ENCODE measurements at regions not wholly inside any gene's neighbourhood (a gene's known extent, or its start where the extent isn't known, plus 50 kb on each side); places are given as distances from the start of the nearest gene placed in this dataset.

DNA sequence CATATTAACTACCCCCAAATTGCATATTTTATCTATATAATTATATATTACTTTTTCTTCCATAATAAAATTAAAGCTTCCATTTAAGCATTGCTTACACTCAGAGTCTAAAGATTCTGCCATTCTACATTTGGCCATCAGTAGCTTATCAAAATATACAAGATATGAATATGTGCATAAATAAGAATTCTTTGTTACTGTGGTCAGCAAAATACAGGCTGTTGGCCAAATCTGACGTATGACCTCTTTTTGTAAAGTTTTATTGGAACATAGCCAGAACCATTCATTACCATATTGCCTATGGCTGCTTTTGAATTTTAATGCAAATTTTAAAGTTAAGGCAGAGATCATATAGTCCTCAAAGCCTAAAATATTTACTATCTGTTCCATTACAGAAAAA is 643.9 kb upstream of the VRK2 start:
- Histone ChIP-seq H3K9me3 (no peaks in the 10 kb centered on the region), H3K27me3 (replicated peaks; ENCODE audit: control insufficient read depth, insufficient read depth, low read length) (no peaks in the 10 kb centered on the region), H3K4me3 (ENCODE audit: low read depth, low read length) (no peak overlapping the region), H3K36me3 (ENCODE audit: control insufficient read depth, insufficient read depth, low read length) (no peaks in the 10 kb centered on the region), H3K4me1 (no peaks in the 10 kb centered on the region)
- Mint-ChIP-seq H3K27ac (ENCODE audit: unreplicated experiment) (no peak overlapping the region), H3K4me1 (ENCODE audit: low read depth, unreplicated experiment) (no peaks in the 10 kb centered on the region), H3K4me3 (ENCODE audit: unreplicated experiment) (no peak overlapping the region), H3K36me3 (ENCODE audit: insufficient read depth, unreplicated experiment) (no peaks in the 10 kb centered on the region), H3K27me3 (ENCODE audit: insufficient read depth, unreplicated experiment) (no peaks in the 10 kb centered on the region), H3K9me3 (ENCODE audit: unreplicated experiment) (no peaks in the 10 kb centered on the region)
- TF ChIP-seq, protein P1, sequence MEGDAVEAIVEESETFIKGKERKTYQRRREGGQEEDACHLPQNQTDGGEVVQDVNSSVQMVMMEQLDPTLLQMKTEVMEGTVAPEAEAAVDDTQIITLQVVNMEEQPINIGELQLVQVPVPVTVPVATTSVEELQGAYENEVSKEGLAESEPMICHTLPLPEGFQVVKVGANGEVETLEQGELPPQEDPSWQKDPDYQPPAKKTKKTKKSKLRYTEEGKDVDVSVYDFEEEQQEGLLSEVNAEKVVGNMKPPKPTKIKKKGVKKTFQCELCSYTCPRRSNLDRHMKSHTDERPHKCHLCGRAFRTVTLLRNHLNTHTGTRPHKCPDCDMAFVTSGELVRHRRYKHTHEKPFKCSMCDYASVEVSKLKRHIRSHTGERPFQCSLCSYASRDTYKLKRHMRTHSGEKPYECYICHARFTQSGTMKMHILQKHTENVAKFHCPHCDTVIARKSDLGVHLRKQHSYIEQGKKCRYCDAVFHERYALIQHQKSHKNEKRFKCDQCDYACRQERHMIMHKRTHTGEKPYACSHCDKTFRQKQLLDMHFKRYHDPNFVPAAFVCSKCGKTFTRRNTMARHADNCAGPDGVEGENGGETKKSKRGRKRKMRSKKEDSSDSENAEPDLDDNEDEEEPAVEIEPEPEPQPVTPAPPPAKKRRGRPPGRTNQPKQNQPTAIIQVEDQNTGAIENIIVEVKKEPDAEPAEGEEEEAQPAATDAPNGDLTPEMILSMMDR (IDR thresholded peaks at IDR 0.05; ENCODE audit: insufficient read depth in 1 of 2, low read depth in 1 of 2, low read length in 1 of 2, severe bottlenecking in 1 of 2, unreplicated experiment in 1 of 2) = no peak
- DNase-seq = no peak
- CTCF ChIA-PET = no interaction called here
- no TSS peak for BruUV-seq (replicated peaks)
- POLR2A ChIA-PET = no interaction called here
- intact Hi-C loops (cut with micrococcal nuclease; ENCODE audit: unreplicated experiment) = no loop called here

DNA sequence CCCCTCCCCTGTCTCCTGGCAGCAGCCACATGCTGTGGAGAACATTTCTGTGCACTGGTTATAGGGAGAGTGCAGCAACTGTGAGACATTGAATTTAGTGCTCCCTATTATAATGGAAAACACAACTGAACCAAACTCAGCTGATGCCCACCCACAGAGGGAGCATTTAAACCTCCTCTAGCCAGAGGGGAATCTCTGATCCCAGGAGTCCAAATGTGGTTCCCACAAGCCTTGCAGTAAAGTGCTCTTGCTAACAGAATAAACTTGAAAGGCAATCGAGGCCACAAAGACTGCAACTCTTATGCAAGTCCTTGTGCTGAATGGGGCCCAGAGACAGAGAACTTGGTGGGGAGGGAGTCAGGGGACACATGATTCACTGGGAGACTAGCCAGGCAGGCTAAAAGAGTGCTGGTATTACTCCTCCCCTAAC is 638.8 kb upstream of the VRK2 start:
- no peak overlapping the region for H3K4me3 ChIP-seq (ENCODE audit: low read depth, low read length)
- BruUV-seq (replicated peaks) = no TSS peak
- TF ChIP-seq, protein P1 (IDR thresholded peaks at IDR 0.05; ENCODE audit: insufficient read depth in 1 of 2, low read depth in 1 of 2, low read length in 1 of 2, severe bottlenecking in 1 of 2, unreplicated experiment in 1 of 2) = no peak
- Mint-ChIP-seq H3K36me3 (ENCODE audit: insufficient read depth, unreplicated experiment) (no peaks in the 10 kb centered on the region), H3K4me1 (ENCODE audit: low read depth, unreplicated experiment) (no peaks in the 10 kb centered on the region), H3K9me3 (ENCODE audit: unreplicated experiment) (peaks cover 18% of the 10 kb centered on the region), H3K27me3 (ENCODE audit: insufficient read depth, unreplicated experiment) (no peaks in the 10 kb centered on the region), H3K4me3 (ENCODE audit: unreplicated experiment) (no peak overlapping the region), H3K27ac (ENCODE audit: unreplicated experiment) (no peak overlapping the region)
- H3K9me3 ChIP-seq = peaks cover 3% of the 10 kb centered on the region; the same call in 1 of the 2 replicates
- no peak for DNase-seq
- POLR2A ChIA-PET = no interaction called here
- H3K36me3 ChIP-seq (ENCODE audit: control insufficient read depth, insufficient read depth, low read length) = no peaks in the 10 kb centered on the region
- H3K4me1 ChIP-seq = no peaks in the 10 kb centered on the region
- intact Hi-C loops (cut with micrococcal nuclease; ENCODE audit: unreplicated experiment) = no loop called here
- no peaks in the 10 kb centered on the region for H3K27me3 ChIP-seq (replicated peaks; ENCODE audit: control insufficient read depth, insufficient read depth, low read length)
- CTCF ChIA-PET = no interaction called here

DNA sequence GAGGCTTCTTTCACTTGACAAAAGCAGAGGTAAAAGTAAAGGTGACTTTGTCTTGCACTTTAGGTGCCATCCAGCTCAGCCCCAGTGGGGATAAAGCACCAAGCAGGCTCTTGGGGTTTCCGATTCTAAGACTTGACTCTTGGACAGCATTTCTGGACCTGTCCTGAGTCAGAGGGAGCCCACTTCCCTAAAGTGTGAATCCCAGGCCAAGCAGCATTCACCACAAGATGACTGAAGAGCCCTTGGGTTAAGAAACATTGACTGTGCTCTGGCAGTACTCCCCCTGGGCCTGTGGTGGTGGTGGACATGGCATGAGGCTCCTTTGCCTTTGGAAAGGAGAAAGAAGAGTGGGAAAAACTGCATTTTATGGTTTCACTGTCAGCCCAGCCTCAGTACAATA is 638.0 kb upstream of the VRK2 start:
- Histone ChIP-seq H3K36me3 (ENCODE audit: control insufficient read depth, insufficient read depth, low read length) (no peaks in the 10 kb centered on the region), H3K27me3 (replicated peaks; ENCODE audit: control insufficient read depth, insufficient read depth, low read length) (no peaks in the 10 kb centered on the region), H3K4me3 (ENCODE audit: low read depth, low read length) (no peak overlapping the region), H3K4me1 (no peaks in the 10 kb centered on the region), H3K9me3 (peaks cover 9% of the 10 kb centered on the region)
- TF ChIP-seq, protein P1 (IDR thresholded peaks at IDR 0.05; ENCODE audit: insufficient read depth in 1 of 2, low read depth in 1 of 2, low read length in 1 of 2, severe bottlenecking in 1 of 2, unreplicated experiment in 1 of 2) = no peak
- no peaks in the 10 kb centered on the region for H3K4me1 Mint-ChIP-seq (ENCODE audit: low read depth, unreplicated experiment)
- H3K27ac Mint-ChIP-seq (ENCODE audit: unreplicated experiment) = no peak overlapping the region
- ChIA-PET POLR2A (no interaction called here), CTCF (no interaction called here)
- H3K36me3 Mint-ChIP-seq (ENCODE audit: insufficient read depth, unreplicated experiment) = no peaks in the 10 kb centered on the region
- peaks cover 21% of the 10 kb centered on the region for H3K9me3 Mint-ChIP-seq (ENCODE audit: unreplicated experiment)
- H3K27me3 Mint-ChIP-seq (ENCODE audit: insufficient read depth, unreplicated experiment) = no peaks in the 10 kb centered on the region
- intact Hi-C loops (cut with micrococcal nuclease; ENCODE audit: unreplicated experiment) = no loop called here
- BruUV-seq (replicated peaks) = no TSS peak
- DNase-seq = no peak
- H3K4me3 Mint-ChIP-seq (ENCODE audit: unreplicated experiment) = no peak overlapping the region

Data from Caco-2 (cell line).